ENCODE measurements at regions not wholly inside any gene's neighbourhood (a gene's known extent, or its start where the extent isn't known, plus 50 kb on each side); places are given as distances from the start of the nearest gene placed in this dataset.
"Not testable (repeated sequence)": the region's sequence is repeated elsewhere in the genome, so short reads cannot be mapped to it uniquely, and the experiment has no call there.

GRCh38 chr21:28590676-28591075 is 402.0 kb downstream of the LTN1 start:
- peak; percentile 82 for DNase-seq (ENCODE audit: low read depth, low spot score)

- no peak for DNase-seq (ENCODE audit: low read depth, low spot score)
Measured at GRCh38 chr21:28590026-28590425, 402.7 kb downstream of the LTN1 start.

GRCh38 chr21:28588997-28589396 is 403.7 kb downstream of the LTN1 start:
- no peak for DNase-seq (ENCODE audit: low read depth, low spot score)

- DNase-seq (ENCODE audit: low read depth, low spot score): no peak
Measured at GRCh38 chr21:28587748-28588147, 404.9 kb downstream of the LTN1 start.

GRCh38 chr21:28581976-28582375 is 410.7 kb downstream of the LTN1 start:
- DNase-seq (ENCODE audit: low read depth, low spot score): no peak

GRCh38 chr21:28581311-28581731 is 411.4 kb downstream of the LTN1 start:
- not testable (repeated sequence) for DNase-seq (ENCODE audit: low read depth, low spot score)

GRCh38 chr21:28580585-28580984 is 412.1 kb downstream of the LTN1 start:
- peak; percentile 38 for DNase-seq (ENCODE audit: low read depth, low spot score)

- peak; percentile 15 for DNase-seq (ENCODE audit: low read depth, low spot score)
Measured at GRCh38 chr21:28579986-28580550, 412.6 kb downstream of the LTN1 start.

GRCh38 chr21:28568692-28569091 is 424.0 kb downstream of the LTN1 start:
- DNase-seq (ENCODE audit: low read depth, low spot score): no peak

GRCh38 chr21:28563933-28564332 is 428.7 kb downstream of the LTN1 start:
- DNase-seq (ENCODE audit: low read depth, low spot score): not testable (repeated sequence)

GRCh38 chr21:28561772-28562171 is 430.9 kb downstream of the LTN1 start:
- no peak for DNase-seq (ENCODE audit: low read depth, low spot score)

- no peak for DNase-seq (ENCODE audit: low read depth, low spot score)
Measured at GRCh38 chr21:28554660-28555475, 437.8 kb downstream of the LTN1 start.

GRCh38 chr21:28550057-28550825 is 442.4 kb downstream of the LTN1 start:
- no peak for DNase-seq (ENCODE audit: low read depth, low spot score)

GRCh38 chr21:28548291-28548690 is 444.4 kb downstream of the LTN1 start:
- no peak for DNase-seq (ENCODE audit: low read depth, low spot score)

GRCh38 chr21:28547766-28548165 is 444.9 kb downstream of the LTN1 start:
- no peak for DNase-seq (ENCODE audit: low read depth, low spot score)

- no peak for DNase-seq (ENCODE audit: low read depth, low spot score)
Measured at GRCh38 chr21:28543975-28544374, 448.7 kb downstream of the LTN1 start.

GRCh38 chr21:28541371-28542112 is 451.1 kb downstream of the LTN1 start:
- DNase-seq (ENCODE audit: low read depth, low spot score): no peak

GRCh38 chr21:28540514-28540913 is 452.2 kb downstream of the LTN1 start:
- no peak for DNase-seq (ENCODE audit: low read depth, low spot score)

GRCh38 chr21:28539623-28539988 is 453.1 kb downstream of the LTN1 start:
- no peak for DNase-seq (ENCODE audit: low read depth, low spot score)

GRCh38 chr21:28538987-28539622 is 453.6 kb downstream of the LTN1 start:
- no peak for DNase-seq (ENCODE audit: low read depth, low spot score)

GRCh38 chr21:28537371-28538079 is 455.2 kb downstream of the LTN1 start:
- no peak for DNase-seq (ENCODE audit: low read depth, low spot score)

Measured in iPS DF 19.7 (cell line).